ENCODE measurements at regions not wholly inside any gene's neighbourhood (a gene's known extent, or its start where the extent isn't known, plus 50 kb on each side); places are given as distances from the start of the nearest gene placed in this dataset.

- intact Hi-C loops (cut with micrococcal nuclease) = no loop called here
- ChIA-PET POLR2A (ENCODE audit: unreplicated experiment) (no interaction called here), CTCF (no interaction called here)
- no peak overlapping the region for H3K4me3 ChIP-seq (ENCODE audit: low read length)
- H3K27me3 ChIP-seq (ENCODE audit: low read length) = no peaks in the 10 kb centered on the region
- BruUV-seq (replicated peaks) = no TSS peak
- no peak overlapping the region for H3K9ac ChIP-seq (ENCODE audit: low read length)
- H3K4me2 ChIP-seq (ENCODE audit: low read length) = no peak overlapping the region
- H3K36me3 ChIP-seq (ENCODE audit: low read depth, low read length) = no peaks in the 10 kb centered on the region
- H3K4me1 ChIP-seq (ENCODE audit: insufficient read depth, low read length) = no peaks in the 10 kb centered on the region
- no peaks in the 10 kb centered on the region for H4K20me1 ChIP-seq (ENCODE audit: low read length)
- H3F3A ChIP-seq (ENCODE audit: low read length, unreplicated experiment) = no peaks in the 10 kb centered on the region
- no peak overlapping the region for H2AFZ ChIP-seq (ENCODE audit: low read length)
- H3K9me2 ChIP-seq (replicated peaks; ENCODE audit: low read length) = no peaks in the 10 kb centered on the region
- DNase-seq (no peak), ATAC-seq (no peak)
- no peak overlapping the region for H3K27ac ChIP-seq (ENCODE audit: low read length)
- no peaks in the 10 kb centered on the region for H3K79me2 ChIP-seq (ENCODE audit: low read length)
- TF ChIP-seq EZH2phosphoT487 (IDR thresholded peaks at IDR 0.05; ENCODE audit: borderline replicate concordance, low read length) (no peak), EZH2 (IDR thresholded peaks at IDR 0.05; ENCODE audit: low read length, unreplicated experiment) (no peak), CTCF (conservative IDR thresholded peaks at IDR 0.05; ENCODE audit: low read depth, low read length) (no peak)
- no peaks in the 10 kb centered on the region for H3K9me3 ChIP-seq (ENCODE audit: low read length)
Measured at GRCh38 chr17:83175822-83176622, 96.6 kb downstream of the METRNL start.

DNA sequence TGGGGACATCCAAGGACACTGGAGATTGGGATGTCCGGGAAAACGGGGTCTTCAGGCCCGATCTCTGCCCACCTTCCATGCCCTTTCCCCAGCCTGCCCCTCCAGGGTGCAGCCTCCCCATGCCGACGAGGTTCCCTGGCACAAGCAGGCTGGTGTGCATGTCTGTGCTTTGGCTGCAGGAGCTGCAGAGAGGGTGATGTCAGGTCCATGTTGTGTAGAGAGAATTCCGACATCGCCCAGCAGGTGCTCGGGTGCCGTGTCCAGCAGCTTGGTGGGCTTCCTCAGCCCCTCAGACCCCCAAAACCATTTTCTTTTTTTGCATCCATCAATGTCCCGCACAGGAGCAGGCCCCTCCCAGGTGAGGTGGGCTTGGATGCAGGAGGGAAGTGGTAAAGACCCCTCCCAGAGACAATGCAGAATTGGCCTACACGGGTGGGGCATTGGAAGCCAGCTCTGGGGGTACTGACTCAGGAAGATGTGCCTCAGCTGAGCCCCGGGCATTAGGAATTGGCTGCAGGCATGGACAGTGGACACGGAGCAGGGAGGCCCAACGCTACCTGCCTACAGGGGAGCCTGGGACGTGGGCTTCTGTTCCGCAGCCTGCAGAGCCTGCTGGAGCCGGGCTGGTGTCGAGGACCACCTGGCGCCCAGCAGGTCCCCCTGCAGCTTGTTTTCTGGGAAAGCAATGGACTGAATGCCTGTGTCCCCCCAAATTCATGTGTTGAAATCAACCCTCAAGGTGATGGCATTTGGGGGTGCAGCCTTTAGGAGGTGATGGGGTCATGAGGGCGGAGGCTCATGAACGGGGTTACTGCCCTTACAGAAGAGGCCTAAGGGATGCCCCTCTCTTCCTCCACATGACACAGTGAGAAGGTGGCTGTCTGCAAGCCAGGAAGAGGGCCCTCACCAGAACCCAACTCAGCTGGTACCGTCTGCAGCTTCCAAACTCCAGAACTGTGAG, 97.5 kb downstream of the METRNL start:
- BruUV-seq (replicated peaks) = no TSS peak
- intact Hi-C loops (cut with micrococcal nuclease) = no loop called here
- DNase-seq (no peak), ATAC-seq (no peak)
- TF ChIP-seq EZH2phosphoT487 (IDR thresholded peaks at IDR 0.05; ENCODE audit: borderline replicate concordance, low read length) = no peak
- H3K4me3 ChIP-seq (ENCODE audit: low read length) = no peak overlapping the region
- H3K79me2 ChIP-seq (ENCODE audit: low read length) = no peaks in the 10 kb centered on the region
- H3K4me2 ChIP-seq (ENCODE audit: low read length) = no peak overlapping the region
- no peaks in the 10 kb centered on the region for H4K20me1 ChIP-seq (ENCODE audit: low read length)
- POLR2A ChIA-PET (ENCODE audit: unreplicated experiment) = no interaction called here
- no peaks in the 10 kb centered on the region for H3K4me1 ChIP-seq (ENCODE audit: insufficient read depth, low read length)
- no peaks in the 10 kb centered on the region for H3K36me3 ChIP-seq (ENCODE audit: low read depth, low read length)
- H3K27ac ChIP-seq (ENCODE audit: low read length) = no peak overlapping the region
- no peaks in the 10 kb centered on the region for H3K9me3 ChIP-seq (ENCODE audit: low read length)
- no peak overlapping the region for H3K9ac ChIP-seq (ENCODE audit: low read length)
- no peaks in the 10 kb centered on the region for H3F3A ChIP-seq (ENCODE audit: low read length, unreplicated experiment)
- H2AFZ ChIP-seq (ENCODE audit: low read length) = no peak overlapping the region
- H3K9me2 ChIP-seq (replicated peaks; ENCODE audit: low read length) = no peaks in the 10 kb centered on the region
- H3K27me3 ChIP-seq (ENCODE audit: low read length) = no peaks in the 10 kb centered on the region
- CTCF ChIA-PET = no interaction called here

DNA sequence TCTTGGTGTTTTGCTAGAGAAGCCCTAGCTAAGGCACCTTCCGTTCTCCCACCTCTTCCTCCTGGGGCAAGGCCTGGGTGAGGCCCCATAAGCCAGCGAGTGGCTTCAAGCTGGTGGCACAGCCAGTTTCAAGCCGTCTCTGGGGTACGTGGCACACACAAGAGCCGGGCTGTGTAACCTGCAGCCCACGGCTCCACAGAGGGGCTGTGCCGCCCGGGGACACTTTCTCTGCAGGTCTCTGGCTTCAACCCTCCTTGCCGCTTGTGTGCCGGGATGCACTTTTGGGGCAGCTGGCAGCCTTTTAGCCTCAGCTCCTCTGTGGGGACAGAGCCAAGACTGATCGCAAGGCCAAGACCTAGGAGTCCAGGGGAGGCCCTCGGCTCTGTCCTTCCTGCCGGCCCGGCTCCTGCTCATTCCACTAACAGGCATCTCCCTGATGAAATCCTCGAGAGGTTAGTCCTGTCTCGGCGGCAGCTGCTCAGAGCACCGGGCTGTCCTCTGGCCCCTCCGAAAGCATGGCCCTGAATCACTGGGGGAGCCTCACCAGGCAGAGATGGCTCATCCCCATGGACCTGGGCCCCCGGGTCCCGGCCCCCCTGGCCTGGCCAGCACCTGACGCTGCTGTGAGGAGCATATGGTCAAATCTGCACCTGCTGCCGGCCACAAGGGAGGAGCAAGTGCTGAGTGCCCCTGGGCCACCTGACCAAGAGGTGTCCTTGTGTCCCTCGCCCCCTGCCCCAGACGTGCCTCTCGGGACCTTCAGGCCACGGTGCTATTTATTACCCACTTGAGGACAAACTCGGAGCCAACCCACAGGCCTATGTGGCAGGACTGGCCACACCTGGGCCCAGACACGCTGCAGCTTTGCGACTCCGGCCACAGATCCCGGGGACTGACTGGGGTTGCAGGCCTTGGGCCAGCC, 98.5 kb downstream of the METRNL start:
- H3K36me3 ChIP-seq (ENCODE audit: low read depth, low read length) = no peaks in the 10 kb centered on the region
- ATAC-seq (no peak), DNase-seq (no peak)
- intact Hi-C loops (cut with micrococcal nuclease) = no loop called here
- no TSS peak for BruUV-seq (replicated peaks)
- no peaks in the 10 kb centered on the region for H3F3A ChIP-seq (ENCODE audit: low read length, unreplicated experiment)
- ChIA-PET POLR2A (ENCODE audit: unreplicated experiment) (no interaction called here), CTCF (no interaction called here)
- H3K79me2 ChIP-seq (ENCODE audit: low read length) = no peaks in the 10 kb centered on the region
- no peak overlapping the region for H3K4me3 ChIP-seq (ENCODE audit: low read length)
- no peaks in the 10 kb centered on the region for H3K9me2 ChIP-seq (replicated peaks; ENCODE audit: low read length)
- H3K4me1 ChIP-seq (ENCODE audit: insufficient read depth, low read length) = no peaks in the 10 kb centered on the region
- no peak overlapping the region for H3K9ac ChIP-seq (ENCODE audit: low read length)
- no peaks in the 10 kb centered on the region for H3K9me3 ChIP-seq (ENCODE audit: low read length)
- TF ChIP-seq EZH2phosphoT487 (IDR thresholded peaks at IDR 0.05; ENCODE audit: borderline replicate concordance, low read length) (no peak), EZH2 (IDR thresholded peaks at IDR 0.05; ENCODE audit: low read length, unreplicated experiment) (no peak), CTCF (conservative IDR thresholded peaks at IDR 0.05; ENCODE audit: low read depth, low read length) (no peak)
- H4K20me1 ChIP-seq (ENCODE audit: low read length) = no peaks in the 10 kb centered on the region
- H3K27ac ChIP-seq (ENCODE audit: low read length) = no peak overlapping the region
- H3K27me3 ChIP-seq (ENCODE audit: low read length) = no peaks in the 10 kb centered on the region
- H3K4me2 ChIP-seq (ENCODE audit: low read length) = no peak overlapping the region
- no peak overlapping the region for H2AFZ ChIP-seq (ENCODE audit: low read length)

Measured in PC-3 (cell line).